ENCODE measurements at regions not wholly inside any gene's neighbourhood (a gene's known extent, or its start where the extent isn't known, plus 50 kb on each side); places are given as distances from the start of the nearest gene placed in this dataset.

GRCh38 chr5:61746831-61747575 lies 414.9 kb downstream of the ZSWIM6 start:
- no peak for TF ChIP-seq CTCF (IDR thresholded peaks at IDR 0.05; ENCODE audit: insufficient read depth, missing control alignments)
- DNase-seq (ENCODE audit: insufficient read length, low spot score) (no peak), FAIRE-seq (no peak)

GRCh38 chr5:61748121-61748520 lies 416.1 kb downstream of the ZSWIM6 start:
- no peak for FAIRE-seq
- TF ChIP-seq CTCF (IDR thresholded peaks at IDR 0.05; ENCODE audit: insufficient read depth, missing control alignments): no peak
- no peak for DNase-seq (ENCODE audit: insufficient read length, low spot score)

- FAIRE-seq: no peak
- no peak for TF ChIP-seq CTCF (IDR thresholded peaks at IDR 0.05; ENCODE audit: insufficient read depth, missing control alignments)
Measured at GRCh38 chr5:61748651-61749050, 416.6 kb downstream of the ZSWIM6 start.

GRCh38 chr5:61752588-61752987 lies 420.5 kb downstream of the ZSWIM6 start:
- no peak for FAIRE-seq
- TF ChIP-seq CTCF (IDR thresholded peaks at IDR 0.05; ENCODE audit: insufficient read depth, missing control alignments): no peak
- no peak for DNase-seq (ENCODE audit: insufficient read length, low spot score)

More at GRCh38 chr5:61748651-61749050, 416.6 kb downstream of the ZSWIM6 start:
- DNase-seq (ENCODE audit: insufficient read length, low spot score): no peak

GRCh38 chr5:61754792-61755191 lies 422.7 kb downstream of the ZSWIM6 start:
- DNase-seq (ENCODE audit: insufficient read length, low spot score) (no peak), FAIRE-seq (no peak)
- no peak for TF ChIP-seq CTCF (IDR thresholded peaks at IDR 0.05; ENCODE audit: insufficient read depth, missing control alignments)

- DNase-seq (ENCODE audit: insufficient read length, low spot score) (no peak), FAIRE-seq (no peak)
- no peak for TF ChIP-seq CTCF (IDR thresholded peaks at IDR 0.05; ENCODE audit: insufficient read depth, missing control alignments)
Measured at GRCh38 chr5:61755726-61756222, 423.7 kb downstream of the ZSWIM6 start.

GRCh38 chr5:61758711-61759110 lies 426.7 kb downstream of the ZSWIM6 start:
- no peak for FAIRE-seq
- TF ChIP-seq CTCF (IDR thresholded peaks at IDR 0.05; ENCODE audit: insufficient read depth, missing control alignments): no peak

More at GRCh38 chr5:61758711-61759110, 426.7 kb downstream of the ZSWIM6 start:
- no peak for DNase-seq (ENCODE audit: insufficient read length, low spot score)
